HG03139 (cell line): ENCODE measurements at regions not wholly inside any gene's neighbourhood (a gene's known extent, or its start where the extent isn't known, plus 50 kb on each side); places are given as distances from the start of the nearest gene placed in this dataset.

Experiments
- ATAC-seq: cut with Tn5 transposase; IDR thresholded peaks from one replicate; pipeline ENCODE4 v1.9.1; 2021; ENCODE audit not compliant: unreplicated experiment

- ATAC-seq: no peak
These were observed 374.6 kb upstream of the CFAP20DC start for GRCh38 chr3:59424268-59425010.

GRCh38 chr3:59423707-59424106 lies 373.9 kb upstream of the CFAP20DC start:
- ATAC-seq: no peak

DNA sequence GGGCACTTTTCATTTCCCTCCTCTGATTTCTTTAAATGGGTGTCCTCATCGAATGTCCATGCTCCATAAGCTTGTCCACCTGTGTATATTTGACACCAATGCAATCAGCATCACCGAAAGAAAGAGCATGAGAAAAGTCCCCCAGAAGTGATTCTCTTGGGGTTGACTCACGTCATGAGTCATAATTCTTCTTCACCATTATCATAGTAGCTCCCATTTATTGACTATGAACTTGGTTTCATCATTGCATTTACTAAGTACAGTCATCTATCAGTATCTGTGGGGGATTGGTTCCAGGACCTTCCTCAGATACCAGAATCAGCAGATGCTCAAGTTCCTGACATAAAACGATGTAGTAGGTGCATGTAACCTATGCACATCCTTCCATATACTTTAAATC lies 372.5 kb upstream of the CFAP20DC start:
- no peak for ATAC-seq

GRCh38 chr3:59418836-59419235 lies 369.0 kb upstream of the CFAP20DC start:
- no peak for ATAC-seq

DNA sequence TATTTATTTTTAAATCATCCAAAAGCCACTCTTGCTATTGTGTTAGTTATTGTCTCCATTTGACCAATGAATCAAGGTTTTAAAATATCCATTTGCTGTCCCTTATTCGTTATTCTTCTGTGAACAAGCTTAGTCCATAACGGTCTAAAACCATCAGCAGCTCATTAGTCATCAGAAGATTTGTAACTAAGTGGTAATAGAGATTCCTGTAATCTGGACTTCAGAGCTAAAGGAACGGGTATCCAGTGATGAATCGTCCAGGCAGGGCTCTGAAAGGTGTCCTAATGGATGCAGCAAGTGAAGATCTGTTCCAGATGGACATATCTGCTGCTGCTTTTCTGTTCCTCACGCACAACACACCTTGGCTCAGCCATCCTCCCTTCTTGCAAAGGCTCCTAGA lies 362.7 kb upstream of the CFAP20DC start:
- ATAC-seq: no peak

DNA sequence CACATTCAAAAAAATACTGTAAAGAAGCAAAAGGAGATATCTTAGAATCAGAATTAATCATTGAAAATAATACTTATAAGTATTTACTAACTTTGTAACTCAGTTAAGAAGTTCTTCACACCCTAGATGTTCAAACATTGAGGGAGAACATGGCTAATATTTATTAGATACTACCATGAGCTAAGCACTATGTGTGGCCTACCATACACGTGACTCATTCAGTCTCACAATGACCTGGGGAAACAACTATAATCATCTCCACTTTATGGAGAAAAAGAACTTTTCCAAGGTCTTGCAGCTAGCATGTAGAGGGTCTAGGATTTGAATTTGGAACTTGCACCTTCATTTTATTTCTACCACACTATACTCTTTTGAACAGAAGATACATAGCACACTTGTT lies 361.9 kb upstream of the CFAP20DC start:
- no peak for ATAC-seq

- ATAC-seq: no peak
These were observed 361.4 kb upstream of the CFAP20DC start for GRCh38 chr3:59411186-59411585.

- no peak for ATAC-seq
These were observed 358.3 kb upstream of the CFAP20DC start for GRCh38 chr3:59408047-59408624.

GRCh38 chr3:59407425-59407824 lies 357.6 kb upstream of the CFAP20DC start:
- no peak for ATAC-seq

- ATAC-seq: no peak
These were observed 357.1 kb upstream of the CFAP20DC start for GRCh38 chr3:59406943-59407342.

GRCh38 chr3:59404851-59405250 lies 355.0 kb upstream of the CFAP20DC start:
- ATAC-seq: no peak

GRCh38 chr3:59404064-59404463 lies 354.2 kb upstream of the CFAP20DC start:
- ATAC-seq: no peak

- no peak for ATAC-seq
These were observed 352.1 kb upstream of the CFAP20DC start for GRCh38 chr3:59401924-59402323.

DNA sequence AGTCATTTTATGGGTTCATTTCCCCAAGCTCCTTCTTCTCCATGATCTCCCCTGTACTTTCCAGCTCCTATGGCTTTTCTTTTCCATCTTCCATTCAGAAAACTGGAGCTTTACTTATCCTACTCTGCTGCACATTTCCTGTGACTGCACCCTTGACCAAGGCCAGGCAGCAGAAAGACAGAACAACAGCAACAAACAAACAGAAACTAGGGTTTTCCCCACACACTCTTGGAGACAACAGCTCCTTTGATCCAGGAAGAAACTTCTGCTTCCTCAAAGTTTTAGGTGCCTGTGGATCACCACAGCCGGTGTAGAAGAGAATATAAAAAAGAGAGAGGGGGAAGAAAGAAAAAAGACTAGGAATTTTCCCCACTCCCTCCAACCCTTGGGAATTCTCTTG lies 342.3 kb upstream of the CFAP20DC start:
- ATAC-seq: no peak

- no peak for ATAC-seq
These were observed 341.3 kb upstream of the CFAP20DC start for GRCh38 chr3:59391131-59391530.

GRCh38 chr3:59388555-59389270 lies 338.9 kb upstream of the CFAP20DC start:
- peak; percentile 39 for ATAC-seq

DNA sequence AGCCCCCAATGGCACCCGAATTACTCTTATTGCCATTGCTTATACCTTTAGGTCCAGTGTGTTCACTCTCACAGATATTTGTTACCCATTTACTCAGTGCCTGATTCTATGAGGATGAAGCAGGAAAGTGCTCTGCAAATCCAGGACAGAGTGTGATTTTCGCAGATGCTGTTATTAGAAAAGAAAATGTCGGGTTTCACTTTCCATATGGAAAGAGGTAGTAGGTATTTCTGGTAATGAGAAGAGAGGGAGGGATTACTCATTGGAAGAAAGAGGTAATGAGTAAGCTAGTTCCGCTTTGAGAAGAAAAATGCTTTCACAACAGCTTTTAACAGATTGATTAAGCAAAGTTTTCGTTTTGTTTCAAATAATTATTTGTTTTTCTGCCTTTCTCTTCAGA lies 336.3 kb upstream of the CFAP20DC start:
- peak; percentile 79 for ATAC-seq

DNA sequence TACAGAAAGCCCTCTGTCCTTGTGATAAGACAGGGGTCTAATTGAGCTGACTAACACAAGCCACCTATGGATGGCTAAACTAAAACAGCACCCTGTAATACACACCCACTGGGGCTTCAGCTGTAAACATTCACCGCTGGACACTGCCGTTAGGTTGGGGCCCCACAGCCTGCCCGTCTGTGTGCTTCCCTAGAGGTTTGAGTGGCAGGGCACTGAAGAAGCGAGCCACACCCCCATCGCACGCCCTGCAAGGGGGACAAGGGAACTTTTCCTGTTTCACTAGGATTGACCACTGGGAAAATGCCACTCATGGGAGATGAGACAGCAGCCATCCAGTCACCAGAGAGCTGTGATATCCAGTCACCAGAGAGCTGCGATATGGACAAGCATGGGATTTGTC lies 335.7 kb upstream of the CFAP20DC start:
- no peak for ATAC-seq

DNA sequence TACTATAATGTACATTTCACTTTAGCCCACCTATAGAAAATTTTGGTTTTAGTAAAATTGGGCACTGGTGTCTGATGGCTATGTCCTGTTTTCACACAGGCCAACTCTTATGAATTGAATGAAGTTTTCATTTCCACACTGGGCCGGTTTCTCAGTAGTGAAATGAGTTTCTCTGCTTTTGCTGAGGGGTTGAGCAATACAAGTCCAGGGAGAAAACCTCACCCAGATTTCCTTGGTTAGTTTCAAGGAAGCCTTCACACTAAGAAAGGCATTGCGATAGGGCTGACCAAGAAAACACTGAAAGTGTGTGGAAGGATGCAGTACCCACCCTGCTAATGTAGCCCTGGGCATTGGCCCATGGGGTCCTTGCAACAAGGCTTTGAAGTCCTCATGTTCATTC lies 331.5 kb upstream of the CFAP20DC start:
- no peak for ATAC-seq

GRCh38 chr3:59380146-59380545 lies 330.3 kb upstream of the CFAP20DC start:
- no peak for ATAC-seq

- peak; percentile 99 for ATAC-seq
These were observed 325.0 kb upstream of the CFAP20DC start for GRCh38 chr3:59374818-59375211.

- no peak for ATAC-seq
These were observed 324.4 kb upstream of the CFAP20DC start for GRCh38 chr3:59374091-59374817.
